Vagina (tissue), 2 donors: ENCODE measurements at regions not wholly inside any gene's neighbourhood (a gene's known extent, or its start where the extent isn't known, plus 50 kb on each side); places are given as distances from the start of the nearest gene placed in this dataset.

Experiments used
- POLR2A ChIP-seq, 2 donors: fragments of 450-650 bp; IDR thresholded peaks; one replicate each; pipeline ENCODE4 v1.6.1; 2017; ENCODE audit warnings: antibody characterized with exemption in 2 of 2, mild to moderate bottlenecking in 2 of 2, moderate library complexity in 2 of 2
- POLR2AphosphoS5 ChIP-seq, 2 donors: sonication (generic); formaldehyde crosslinking; IDR thresholded peaks; one replicate each; pipeline ENCODE4 v1.9.0; 2017; ENCODE audit warnings: antibody characterized with exemption in 2 of 2, mild to moderate bottlenecking in 2 of 2, low read depth in 1 of 2; ENCODE audit not compliant: insufficient read depth in 1 of 2
- TF ChIP-seq, protein P1 (sequence below), 3 experiments: fragments of 450-650 bp in 2 of 3; fragments of 200-600 bp in 1 of 3; sonication (generic) in 1 of 3; IDR thresholded peaks; one replicate each; pipeline ENCODE4 v1.5.1; 2017 to 2019; ENCODE audit warnings: antibody characterized with exemption in 3 of 3, mild to moderate bottlenecking in 2 of 3, moderate library complexity in 2 of 3

DNA sequence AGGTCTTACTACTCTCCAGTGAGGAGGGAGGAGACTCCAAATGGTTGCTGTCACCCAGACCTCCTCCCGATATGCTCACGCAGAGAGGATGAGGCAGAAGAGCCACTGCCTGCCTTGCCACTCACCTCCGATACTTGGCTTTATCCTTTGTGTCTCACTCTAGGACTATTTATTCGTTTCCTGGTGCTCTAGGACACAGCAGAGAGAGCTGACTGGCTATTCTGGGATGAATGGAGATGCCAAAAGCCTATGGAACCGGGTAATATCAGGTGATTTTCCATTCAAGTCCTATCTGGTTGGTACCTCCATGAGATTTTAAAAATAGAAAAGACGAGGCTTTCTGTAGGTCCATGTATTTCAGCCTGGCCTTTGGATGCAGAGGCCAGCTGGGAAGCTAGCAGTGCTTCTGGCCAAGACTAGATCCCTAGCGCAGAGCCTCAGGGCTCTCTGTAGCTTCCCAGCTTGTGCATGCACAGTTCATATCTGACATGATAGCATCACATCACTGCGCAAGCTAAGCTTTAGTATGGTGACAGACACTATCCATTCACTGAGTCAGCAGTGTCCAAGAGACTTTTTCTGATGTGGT lies 239.0 kb upstream of the ANKRD30A start:
- TF ChIP-seq, protein P1, sequence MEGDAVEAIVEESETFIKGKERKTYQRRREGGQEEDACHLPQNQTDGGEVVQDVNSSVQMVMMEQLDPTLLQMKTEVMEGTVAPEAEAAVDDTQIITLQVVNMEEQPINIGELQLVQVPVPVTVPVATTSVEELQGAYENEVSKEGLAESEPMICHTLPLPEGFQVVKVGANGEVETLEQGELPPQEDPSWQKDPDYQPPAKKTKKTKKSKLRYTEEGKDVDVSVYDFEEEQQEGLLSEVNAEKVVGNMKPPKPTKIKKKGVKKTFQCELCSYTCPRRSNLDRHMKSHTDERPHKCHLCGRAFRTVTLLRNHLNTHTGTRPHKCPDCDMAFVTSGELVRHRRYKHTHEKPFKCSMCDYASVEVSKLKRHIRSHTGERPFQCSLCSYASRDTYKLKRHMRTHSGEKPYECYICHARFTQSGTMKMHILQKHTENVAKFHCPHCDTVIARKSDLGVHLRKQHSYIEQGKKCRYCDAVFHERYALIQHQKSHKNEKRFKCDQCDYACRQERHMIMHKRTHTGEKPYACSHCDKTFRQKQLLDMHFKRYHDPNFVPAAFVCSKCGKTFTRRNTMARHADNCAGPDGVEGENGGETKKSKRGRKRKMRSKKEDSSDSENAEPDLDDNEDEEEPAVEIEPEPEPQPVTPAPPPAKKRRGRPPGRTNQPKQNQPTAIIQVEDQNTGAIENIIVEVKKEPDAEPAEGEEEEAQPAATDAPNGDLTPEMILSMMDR (IDR thresholded peaks at IDR 0.05): no peak
- no peak for TF ChIP-seq POLR2AphosphoS5 (IDR thresholded peaks at IDR 0.05; ENCODE audit: insufficient read depth in 1 of 2, low read depth in 1 of 2)
- no peak for TF ChIP-seq POLR2A (IDR thresholded peaks at IDR 0.05)
